K562 (cell line): ENCODE measurements at regions not wholly inside any gene's neighbourhood (a gene's known extent, or its start where the extent isn't known, plus 50 kb on each side); places are given as distances from the start of the nearest gene placed in this dataset.

Source experiments
- BMI1 ChIP-seq: fragments of 150-350 bp; IDR thresholded peaks from 2 replicates; pipeline ENCODE4 v1.6.1; 2014; ENCODE audit warnings: low read length
- ELF2 ChIP-seq: fragments of 250-450 bp; sonication (Bioruptor Pico); IDR thresholded peaks from 2 replicates; pipeline ENCODE4 v1.5.0; 2021; ENCODE audit warnings: mild to moderate bottlenecking
- HDAC8 ChIP-seq: fragments of 450-650 bp; IDR thresholded peaks from 2 replicates; pipeline ENCODE4 v1.6.1; 2016; ENCODE audit warnings: mild to moderate bottlenecking, missing genetic modification characterization, moderate library complexity, missing compliant biosample characterization
- HNRNPUL1 ChIP-seq: fragments of 200-400 bp; formaldehyde crosslinking; IDR thresholded peaks from 2 replicates; pipeline ENCODE4 v1.6.1; 2017; ENCODE audit warnings: low read length
- HOXB6 ChIP-seq: fragments of 250-450 bp; sonication (Bioruptor Pico); IDR thresholded peaks from 2 replicates; pipeline ENCODE4 v1.5.1; 2022; ENCODE audit warnings: mild to moderate bottlenecking, borderline replicate concordance
- IRF2 ChIP-seq: sonication (generic); formaldehyde crosslinking; IDR thresholded peaks from 2 replicates; pipeline ENCODE4 v1.8.1; 2022; ENCODE audit warnings: mild to moderate bottlenecking, missing genetic modification reagents
- MAFF ChIP-seq: IDR thresholded peaks from 2 replicates; pipeline ENCODE4 v1.6.1; 2012; ENCODE audit warnings: low read length, improper control_type of control experiment
- MCM2 ChIP-seq: fragments of 450-650 bp; IDR thresholded peaks from 2 replicates; pipeline ENCODE4 v1.6.1; 2017; ENCODE audit warnings: low read depth, mild to moderate bottlenecking
- MTF1 ChIP-seq: fragments of 250-450 bp; sonication (Bioruptor Pico); IDR thresholded peaks from 2 replicates; pipeline ENCODE4 v1.9.0; 2021; ENCODE audit warnings: moderate library complexity, mild to moderate bottlenecking, inconsistent platforms, borderline replicate concordance
- NFE2L1 ChIP-seq: fragments of 450-650 bp; IDR thresholded peaks from 2 replicates; pipeline ENCODE4 v1.6.1; 2016; ENCODE audit warnings: missing genetic modification characterization, low read depth, mild to moderate bottlenecking, missing compliant biosample characterization, moderate library complexity, borderline replicate concordance
- NR2F6 ChIP-seq: fragments of 450-650 bp; formaldehyde crosslinking; IDR thresholded peaks from 2 replicates; pipeline ENCODE4 v1.4.0; 2020; ENCODE audit warnings: mild to moderate bottlenecking
- SNIP1 ChIP-seq: fragments of 450-650 bp; IDR thresholded peaks from 2 replicates; pipeline ENCODE4 v1.7.1; 2017; ENCODE audit warnings: low read depth, mild to moderate bottlenecking
- ZBTB49 ChIP-seq: sonication (generic); formaldehyde crosslinking; IDR thresholded peaks from 2 replicates; pipeline ENCODE4 v1.8.0; 2022; ENCODE audit warnings: missing genetic modification reagents, mild to moderate bottlenecking, borderline replicate concordance
- ZNF354B ChIP-seq: fragments of 250-450 bp; sonication (Bioruptor Pico); IDR thresholded peaks from 2 replicates; pipeline ENCODE4 v1.4.0; 2020
- TF ChIP-seq, protein P1 (sequence below): fragments of 450-650 bp; IDR thresholded peaks from 2 replicates; pipeline ENCODE4 v1.6.1; 2016
- TF ChIP-seq, protein P2 (sequence below): fragments of 450-650 bp; conservative IDR thresholded peaks from 2 replicates; pipeline ENCODE4 v1.6.1; 2016; ENCODE audit warnings: missing genetic modification characterization, low read depth, mild to moderate bottlenecking, missing compliant biosample characterization, moderate library complexity
- TF ChIP-seq, protein P3 (sequence below): IDR thresholded peaks from 3 replicates; pipeline ENCODE4 v1.6.1; 2011; ENCODE audit warnings: borderline replicate concordance, mild to moderate bottlenecking; ENCODE audit not compliant: insufficient read length, insufficient read depth
- TF ChIP-seq, protein P4 (sequence below): sonication (generic); formaldehyde crosslinking; IDR thresholded peaks from 2 replicates; pipeline ENCODE4 v1.8.0; 2022; ENCODE audit warnings: mild to moderate bottlenecking, missing genetic modification reagents
- TF ChIP-seq, protein P5 (sequence below): sonication (generic); formaldehyde crosslinking; IDR thresholded peaks from 2 replicates; pipeline ENCODE4 v1.9.0; 2022; ENCODE audit warnings: mild to moderate bottlenecking, missing genetic modification reagents

- TF ChIP-seq MAFF (peak; percentile 11; the same call in 1 of the 2 replicates), MTF1 (no peak), NR2F6 (CRISPR knock-in tag) (no peak), SNIP1 (no peak), ZNF354B (CRISPR knock-in tag) (no peak), HOXB6 (CRISPR knock-in tag) (no peak), IRF2 (no peak), NFE2L1 (no peak), ELF2 (CRISPR knock-in tag) (no peak), BMI1 (no peak), ZBTB49 (CRISPR knock-in tag) (no peak), HNRNPUL1 (no peak), MCM2 (no peak), HDAC8 (tag) (no peak)
- TF ChIP-seq, protein P1, sequence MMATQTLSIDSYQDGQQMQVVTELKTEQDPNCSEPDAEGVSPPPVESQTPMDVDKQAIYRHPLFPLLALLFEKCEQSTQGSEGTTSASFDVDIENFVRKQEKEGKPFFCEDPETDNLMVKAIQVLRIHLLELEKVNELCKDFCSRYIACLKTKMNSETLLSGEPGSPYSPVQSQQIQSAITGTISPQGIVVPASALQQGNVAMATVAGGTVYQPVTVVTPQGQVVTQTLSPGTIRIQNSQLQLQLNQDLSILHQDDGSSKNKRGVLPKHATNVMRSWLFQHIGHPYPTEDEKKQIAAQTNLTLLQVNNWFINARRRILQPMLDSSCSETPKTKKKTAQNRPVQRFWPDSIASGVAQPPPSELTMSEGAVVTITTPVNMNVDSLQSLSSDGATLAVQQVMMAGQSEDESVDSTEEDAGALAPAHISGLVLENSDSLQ = peak; percentile 44
- TF ChIP-seq, protein P2, sequence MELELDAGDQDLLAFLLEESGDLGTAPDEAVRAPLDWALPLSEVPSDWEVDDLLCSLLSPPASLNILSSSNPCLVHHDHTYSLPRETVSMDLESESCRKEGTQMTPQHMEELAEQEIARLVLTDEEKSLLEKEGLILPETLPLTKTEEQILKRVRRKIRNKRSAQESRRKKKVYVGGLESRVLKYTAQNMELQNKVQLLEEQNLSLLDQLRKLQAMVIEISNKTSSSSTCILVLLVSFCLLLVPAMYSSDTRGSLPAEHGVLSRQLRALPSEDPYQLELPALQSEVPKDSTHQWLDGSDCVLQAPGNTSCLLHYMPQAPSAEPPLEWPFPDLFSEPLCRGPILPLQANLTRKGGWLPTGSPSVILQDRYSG (tag) = no peak
- TF ChIP-seq, protein P3, sequence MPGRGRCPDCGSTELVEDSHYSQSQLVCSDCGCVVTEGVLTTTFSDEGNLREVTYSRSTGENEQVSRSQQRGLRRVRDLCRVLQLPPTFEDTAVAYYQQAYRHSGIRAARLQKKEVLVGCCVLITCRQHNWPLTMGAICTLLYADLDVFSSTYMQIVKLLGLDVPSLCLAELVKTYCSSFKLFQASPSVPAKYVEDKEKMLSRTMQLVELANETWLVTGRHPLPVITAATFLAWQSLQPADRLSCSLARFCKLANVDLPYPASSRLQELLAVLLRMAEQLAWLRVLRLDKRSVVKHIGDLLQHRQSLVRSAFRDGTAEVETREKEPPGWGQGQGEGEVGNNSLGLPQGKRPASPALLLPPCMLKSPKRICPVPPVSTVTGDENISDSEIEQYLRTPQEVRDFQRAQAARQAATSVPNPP = no peak
- TF ChIP-seq, protein P4, sequence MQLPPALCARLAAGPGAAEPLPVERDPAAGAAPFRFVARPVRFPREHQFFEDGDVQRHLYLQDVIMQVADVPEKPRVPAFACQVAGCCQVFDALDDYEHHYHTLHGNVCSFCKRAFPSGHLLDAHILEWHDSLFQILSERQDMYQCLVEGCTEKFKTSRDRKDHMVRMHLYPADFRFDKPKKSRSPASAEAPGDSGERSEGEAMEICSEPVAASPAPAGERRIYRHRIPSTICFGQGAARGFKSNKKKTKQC (CRISPR knock-in tag) = no peak
- TF ChIP-seq, protein P5, sequence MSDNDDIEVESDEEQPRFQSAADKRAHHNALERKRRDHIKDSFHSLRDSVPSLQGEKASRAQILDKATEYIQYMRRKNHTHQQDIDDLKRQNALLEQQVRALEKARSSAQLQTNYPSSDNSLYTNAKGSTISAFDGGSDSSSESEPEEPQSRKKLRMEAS (CRISPR knock-in tag) = no peak
These were observed 57.4 kb upstream of the PCBP1 start (continued) for GRCh38 chr2:70029814-70030409.
